Kidney (tissue), 13 donors: ENCODE measurements at regions not wholly inside any gene's neighbourhood (a gene's known extent, or its start where the extent isn't known, plus 50 kb on each side); places are given as distances from the start of the nearest gene placed in this dataset.

Source experiments
- DNase-seq, 5 donors: peaks; one replicate each; pipeline ENCODE4 v3.0.0-alpha.2; 2013 to 2020
- FAIRE-seq: peaks from 2 replicates; lab custom pipeline; 2012; peaks lifted over from hg19 to GRCh38; lab: Jason Lieb, UNC
- H3K27ac ChIP-seq, 2 donors: one replicate each; pipeline ENCODE4 v1.7.0; 2013; ENCODE audit warnings: low read depth in 2 of 2, low read length in 2 of 2, inconsistent platforms in 1 of 2
- H3K27me3 ChIP-seq: one replicate; pipeline ENCODE4 v1.7.1; 2013; ENCODE audit warnings: low read length, inconsistent platforms; ENCODE audit not compliant: control insufficient read depth, insufficient read depth
- H3K36me3 ChIP-seq, 3 donors: one replicate each; pipeline versions ENCODE4 v1.7.0 to v1.7.1; 2013; ENCODE audit warnings: low read length in 3 of 3, control low read depth in 1 of 3, inconsistent platforms in 1 of 3; ENCODE audit not compliant: insufficient read depth in 3 of 3, control insufficient read depth in 2 of 3
- H3K4me1 ChIP-seq, 3 donors: one replicate each; pipeline versions ENCODE4 v1.7.0 to v1.7.1; 2013; ENCODE audit warnings: low read length in 3 of 3, inconsistent platforms in 1 of 3, low read depth in 1 of 3; ENCODE audit not compliant: control insufficient read depth in 2 of 3, insufficient read depth in 2 of 3
- H3K4me3 ChIP-seq, 3 donors: one replicate each; pipeline versions ENCODE4 v1.7.0 to v1.8.1; 2013; ENCODE audit warnings: low read length in 3 of 3, control low read depth in 1 of 3, inconsistent platforms in 1 of 3
- H3K9ac ChIP-seq, 3 donors: one replicate each; pipeline versions ENCODE4 v1.7.0 to v1.7.1; 2013; ENCODE audit warnings: low read length in 3 of 3, control low read depth in 1 of 3, inconsistent platforms in 1 of 3
- H3K9me3 ChIP-seq, 3 donors: one replicate each; pipeline versions ENCODE4 v1.7.0 to v1.7.1; 2013; ENCODE audit warnings: low read length in 3 of 3, control low read depth in 1 of 3, inconsistent platforms in 1 of 3; ENCODE audit not compliant: control insufficient read depth in 2 of 3, insufficient read depth in 1 of 3
- CTCF ChIP-seq: IDR thresholded peaks from 3 replicates; pipeline ENCODE4 v1.5.1; 2012; ENCODE audit warnings: mild to moderate bottlenecking, moderate library complexity, borderline replicate concordance; ENCODE audit not compliant: insufficient read depth; ENCODE audit errors: extremely low read depth
- intact Hi-C: fragments of 100-400 bp; cut with DNase I; formaldehyde crosslinking; loops from one replicate; pipeline ENCODE4 v1.11.1; 2022
- donor health status: control.
- donor health status: control.
- donor health status: control.
- donor health status: control.
- donor health status: control.
- donor health status: DM: yes; HTN: yes; CAD: no.
- donor health status: Normal renal cell carcinoma (clear cell type).

GRCh38 chr9:740221-740620, 101.3 kb upstream of the DMRT1 start:
- H3K27me3 ChIP-seq = no peaks in the 10 kb centered on the region
- H3K4me3 ChIP-seq = no peak overlapping the region
- H3K36me3 ChIP-seq = peaks cover 0 to 72% (median 57%) of the 10 kb centered on the region in 3 donors
- no peak overlapping the region for H3K27ac ChIP-seq
- TF ChIP-seq CTCF = no peak
- peaks cover 0 to 3% (median 0%) of the 10 kb centered on the region in 3 donors for H3K4me1 ChIP-seq
- no peaks in the 10 kb centered on the region for H3K9me3 ChIP-seq
- FAIRE-seq = no peak
- DNase-seq = no peak
- no peak overlapping the region for H3K9ac ChIP-seq
- intact Hi-C loops = no loop called here

GRCh38 chr9:742104-742503, 99.4 kb upstream of the DMRT1 start:
- H3K27me3 ChIP-seq = no peaks in the 10 kb centered on the region
- intact Hi-C loops = no loop called here
- H3K4me1 ChIP-seq = peaks cover 0 to 3% (median 0%) of the 10 kb centered on the region in 3 donors
- H3K4me3 ChIP-seq = no peak overlapping the region
- no peaks in the 10 kb centered on the region for H3K9me3 ChIP-seq
- no peak overlapping the region for H3K9ac ChIP-seq
- H3K27ac ChIP-seq = no peak overlapping the region
- H3K36me3 ChIP-seq = peaks cover 2 to 67% (median 51%) of the 10 kb centered on the region in 3 donors
- FAIRE-seq (no peak), DNase-seq (no peak)
- TF ChIP-seq CTCF = no peak

GRCh38 chr9:742914-743589, 98.4 kb upstream of the DMRT1 start:
- no peak overlapping the region for H3K9ac ChIP-seq
- H3K9me3 ChIP-seq = no peaks in the 10 kb centered on the region
- FAIRE-seq = no peak
- H3K36me3 ChIP-seq = peaks cover 2 to 60% (median 45%) of the 10 kb centered on the region in 3 donors
- H3K27ac ChIP-seq = no peak overlapping the region
- H3K4me1 ChIP-seq = peaks cover 0 to 3% (median 0%) of the 10 kb centered on the region in 3 donors
- TF ChIP-seq CTCF = no peak
- H3K27me3 ChIP-seq = no peaks in the 10 kb centered on the region
- no peak for DNase-seq
- no peak overlapping the region for H3K4me3 ChIP-seq
- intact Hi-C loops = no loop called here
